ENCODE measurements at regions not wholly inside any gene's neighbourhood (a gene's known extent, or its start where the extent isn't known, plus 50 kb on each side); places are given as distances from the start of the nearest gene placed in this dataset.
"Not testable (repeated sequence)": the region's sequence is repeated elsewhere in the genome, so short reads cannot be mapped to it uniquely, and the experiment has no call there.

GRCh38 chr11:94235772-94236171 lies 68.6 kb upstream of the IZUMO1R start:
- not testable (repeated sequence) for H4K8ac ChIP-seq (ENCODE audit: low read depth, low read length); H2BK5ac ChIP-seq (ENCODE audit: low read depth, low read length, poor library complexity); H3K18ac ChIP-seq (ENCODE audit: low read length); H3K4me1 ChIP-seq (ENCODE audit: control insufficient read depth in 1 of 2, insufficient read depth in 2 of 2, low read length in 2 of 2); H3K9me3 ChIP-seq (ENCODE audit: insufficient read depth, low read depth, low read length); H2BK12ac ChIP-seq (ENCODE audit: low read length); H3K4me3 ChIP-seq (ENCODE audit: low read depth, low read length); H2AK5ac ChIP-seq (ENCODE audit: low read length); DNase-seq; H3K79me1 ChIP-seq (ENCODE audit: low read length); H3K79me2 ChIP-seq (ENCODE audit: control insufficient read depth, insufficient read depth, low read length, poor library complexity); H3K4me2 ChIP-seq (ENCODE audit: low read length); H4K91ac ChIP-seq (ENCODE audit: low read depth, low read length); H2AFZ ChIP-seq (ENCODE audit: insufficient read depth, low read length, poor library complexity); H3K4ac ChIP-seq (ENCODE audit: low read depth, low read length); H3K9ac ChIP-seq (ENCODE audit: low read length); H3K27me3 ChIP-seq (ENCODE audit: insufficient read depth, low read length); H3K23ac ChIP-seq (ENCODE audit: low read length); H3K27ac ChIP-seq (ENCODE audit: low read depth, low read length); H2BK120ac ChIP-seq (ENCODE audit: insufficient read depth, low read length, poor library complexity); H3K36me3 ChIP-seq (ENCODE audit: control insufficient read depth in 1 of 2, insufficient read depth in 2 of 2, low read length in 2 of 2); H3K14ac ChIP-seq (ENCODE audit: low read length); H4K12ac ChIP-seq (ENCODE audit: low read depth, low read length)
- WGBS (ENCODE audit: extremely low coverage, insufficient coverage, insufficient read length): no CpG with 5 or more reads among the region's 3 CpGs

- DNase-seq; H2AK5ac ChIP-seq (ENCODE audit: low read length); H2AFZ ChIP-seq (ENCODE audit: insufficient read depth, low read length, poor library complexity); H3K9ac ChIP-seq (ENCODE audit: low read length); H3K23ac ChIP-seq (ENCODE audit: low read length); H3K9me3 ChIP-seq (ENCODE audit: insufficient read depth, low read depth, low read length); H3K4me2 ChIP-seq (ENCODE audit: low read length); H3K4me1 ChIP-seq (ENCODE audit: control insufficient read depth in 1 of 2, insufficient read depth in 2 of 2, low read length in 2 of 2); H3K27me3 ChIP-seq (ENCODE audit: insufficient read depth, low read length); H3K18ac ChIP-seq (ENCODE audit: low read length); H3K79me1 ChIP-seq (ENCODE audit: low read length); H2BK120ac ChIP-seq (ENCODE audit: insufficient read depth, low read length, poor library complexity); H3K14ac ChIP-seq (ENCODE audit: low read length); H3K36me3 ChIP-seq (ENCODE audit: control insufficient read depth in 1 of 2, insufficient read depth in 2 of 2, low read length in 2 of 2); H4K91ac ChIP-seq (ENCODE audit: low read depth, low read length); H2BK5ac ChIP-seq (ENCODE audit: low read depth, low read length, poor library complexity); H3K27ac ChIP-seq (ENCODE audit: low read depth, low read length); H2BK12ac ChIP-seq (ENCODE audit: low read length); H4K12ac ChIP-seq (ENCODE audit: low read depth, low read length); H3K4me3 ChIP-seq (ENCODE audit: low read depth, low read length); H4K8ac ChIP-seq (ENCODE audit: low read depth, low read length); H3K4ac ChIP-seq (ENCODE audit: low read depth, low read length); H3K79me2 ChIP-seq (ENCODE audit: control insufficient read depth, insufficient read depth, low read length, poor library complexity): not testable (repeated sequence)
- no CpG with 5 or more reads among the region's 4 CpGs for WGBS (ENCODE audit: extremely low coverage, insufficient coverage, insufficient read length)
Observed at GRCh38 chr11:94236416-94236815, 68.0 kb upstream of the IZUMO1R start.

GRCh38 chr11:94237447-94238153 lies 66.8 kb upstream of the IZUMO1R start:
- H3K4me3 ChIP-seq (ENCODE audit: low read depth, low read length); H3K14ac ChIP-seq (ENCODE audit: low read length); H3K18ac ChIP-seq (ENCODE audit: low read length); H3K9ac ChIP-seq (ENCODE audit: low read length); H3K27me3 ChIP-seq (ENCODE audit: insufficient read depth, low read length); H3K4me1 ChIP-seq (ENCODE audit: control insufficient read depth in 1 of 2, insufficient read depth in 2 of 2, low read length in 2 of 2); H2BK120ac ChIP-seq (ENCODE audit: insufficient read depth, low read length, poor library complexity); H2AK5ac ChIP-seq (ENCODE audit: low read length); H3K23ac ChIP-seq (ENCODE audit: low read length); H3K4me2 ChIP-seq (ENCODE audit: low read length); H3K4ac ChIP-seq (ENCODE audit: low read depth, low read length); H4K91ac ChIP-seq (ENCODE audit: low read depth, low read length); H2AFZ ChIP-seq (ENCODE audit: insufficient read depth, low read length, poor library complexity); H3K79me1 ChIP-seq (ENCODE audit: low read length); H3K27ac ChIP-seq (ENCODE audit: low read depth, low read length); H4K8ac ChIP-seq (ENCODE audit: low read depth, low read length); H3K9me3 ChIP-seq (ENCODE audit: insufficient read depth, low read depth, low read length); H3K36me3 ChIP-seq (ENCODE audit: control insufficient read depth in 1 of 2, insufficient read depth in 2 of 2, low read length in 2 of 2); H2BK5ac ChIP-seq (ENCODE audit: low read depth, low read length, poor library complexity); DNase-seq; H4K12ac ChIP-seq (ENCODE audit: low read depth, low read length); H3K79me2 ChIP-seq (ENCODE audit: control insufficient read depth, insufficient read depth, low read length, poor library complexity); H2BK12ac ChIP-seq (ENCODE audit: low read length): not testable (repeated sequence)
- WGBS (ENCODE audit: extremely low coverage, insufficient coverage, insufficient read length): no CpG with 5 or more reads among the region's 18 CpGs

- H3K9ac ChIP-seq (ENCODE audit: low read length); H3K79me1 ChIP-seq (ENCODE audit: low read length); H3K9me3 ChIP-seq (ENCODE audit: insufficient read depth, low read depth, low read length); H4K12ac ChIP-seq (ENCODE audit: low read depth, low read length); H2BK12ac ChIP-seq (ENCODE audit: low read length); H2AFZ ChIP-seq (ENCODE audit: insufficient read depth, low read length, poor library complexity); DNase-seq; H3K18ac ChIP-seq (ENCODE audit: low read length); H2AK5ac ChIP-seq (ENCODE audit: low read length); H3K36me3 ChIP-seq (ENCODE audit: control insufficient read depth in 1 of 2, insufficient read depth in 2 of 2, low read length in 2 of 2); H3K14ac ChIP-seq (ENCODE audit: low read length); H3K4me1 ChIP-seq (ENCODE audit: control insufficient read depth in 1 of 2, insufficient read depth in 2 of 2, low read length in 2 of 2); H3K79me2 ChIP-seq (ENCODE audit: control insufficient read depth, insufficient read depth, low read length, poor library complexity); H3K4me2 ChIP-seq (ENCODE audit: low read length); H3K4ac ChIP-seq (ENCODE audit: low read depth, low read length); H3K23ac ChIP-seq (ENCODE audit: low read length); H3K27me3 ChIP-seq (ENCODE audit: insufficient read depth, low read length); H4K91ac ChIP-seq (ENCODE audit: low read depth, low read length); H2BK120ac ChIP-seq (ENCODE audit: insufficient read depth, low read length, poor library complexity); H3K4me3 ChIP-seq (ENCODE audit: low read depth, low read length); H4K8ac ChIP-seq (ENCODE audit: low read depth, low read length); H3K27ac ChIP-seq (ENCODE audit: low read depth, low read length); H2BK5ac ChIP-seq (ENCODE audit: low read depth, low read length, poor library complexity): not testable (repeated sequence)
- no CpG with 5 or more reads among the region's 24 CpGs for WGBS (ENCODE audit: extremely low coverage, insufficient coverage, insufficient read length)
Observed at GRCh38 chr11:94238154-94238735, 66.1 kb upstream of the IZUMO1R start.
